ENCODE measurements at regions not wholly inside any gene's neighbourhood (a gene's known extent, or its start where the extent isn't known, plus 50 kb on each side); places are given as distances from the start of the nearest gene placed in this dataset.

GRCh38 chr2:144084114-144084661, 435.7 kb downstream of the ZEB2 start:
- peaks cover 3 to 9% of the 10 kb centered on the region in 2 donors for H3K9me3 Mint-ChIP-seq

GRCh38 chr2:144083211-144083610, 436.7 kb downstream of the ZEB2 start:
- Mint-ChIP-seq H3K4me3 (no peak overlapping the region), H3K36me3 (ENCODE audit: insufficient read depth in 2 of 2) (peaks cover 0 to 7% of the 10 kb centered on the region in 2 donors), H3K4me1 (ENCODE audit: low read depth) (peaks cover 14% of the 10 kb centered on the region), H3K27ac (no peak overlapping the region), H3K27me3 (ENCODE audit: low read depth) (no peaks in the 10 kb centered on the region), H3K9me3 (peaks cover 3 to 4% of the 10 kb centered on the region in 2 donors)
- DNase-seq (no peak), ATAC-seq (replicated peaks in 1 of 2) (no peak)

More at GRCh38 chr2:144084114-144084661, 435.7 kb downstream of the ZEB2 start:
- H3K4me1 Mint-ChIP-seq (ENCODE audit: low read depth), result peaks cover 14% of the 10 kb centered on the region
- no peak overlapping the region for H3K4me3 Mint-ChIP-seq
- DNase-seq (no peak), ATAC-seq (replicated peaks in 1 of 2) (no peak)
- no peaks in the 10 kb centered on the region for H3K27me3 Mint-ChIP-seq (ENCODE audit: low read depth)
- no peak overlapping the region for H3K27ac Mint-ChIP-seq
- peaks cover 0 to 7% of the 10 kb centered on the region in 2 donors for H3K36me3 Mint-ChIP-seq (ENCODE audit: insufficient read depth in 2 of 2)

GRCh38 chr2:144082777-144083176, 437.1 kb downstream of the ZEB2 start:
- Mint-ChIP-seq H3K4me1 (ENCODE audit: low read depth) (peaks cover 13% of the 10 kb centered on the region), H3K27ac (no peak overlapping the region), H3K27me3 (ENCODE audit: low read depth) (no peaks in the 10 kb centered on the region), H3K4me3 (no peak overlapping the region), H3K36me3 (ENCODE audit: insufficient read depth in 2 of 2) (peaks cover 0 to 7% of the 10 kb centered on the region in 2 donors), H3K9me3 (peaks cover 1 to 3% of the 10 kb centered on the region in 2 donors)
- DNase-seq (no peak), ATAC-seq (replicated peaks in 1 of 2) (no peak)

- H3K4me3 Mint-ChIP-seq, result no peak overlapping the region
- ATAC-seq (replicated peaks in 1 of 2) (no peak), DNase-seq (no peak)
- no peaks in the 10 kb centered on the region for H3K27me3 Mint-ChIP-seq (ENCODE audit: low read depth)
- peaks cover 0 to 5% of the 10 kb centered on the region in 2 donors for H3K36me3 Mint-ChIP-seq (ENCODE audit: insufficient read depth in 2 of 2)
- H3K27ac Mint-ChIP-seq, result no peak overlapping the region
- H3K9me3 Mint-ChIP-seq, result peaks cover 0 to 1% of the 10 kb centered on the region in 2 donors
- H3K4me1 Mint-ChIP-seq (ENCODE audit: low read depth), result peaks cover 8% of the 10 kb centered on the region
Measured at GRCh38 chr2:144082327-144082726, 437.6 kb downstream of the ZEB2 start.

GRCh38 chr2:144081272-144081671, 438.6 kb downstream of the ZEB2 start:
- DNase-seq (no peak), ATAC-seq (replicated peaks in 1 of 2) (no peak)
- H3K9me3 Mint-ChIP-seq, result no peaks in the 10 kb centered on the region
- H3K27me3 Mint-ChIP-seq (ENCODE audit: low read depth), result no peaks in the 10 kb centered on the region
- no peak overlapping the region for H3K4me3 Mint-ChIP-seq
- H3K36me3 Mint-ChIP-seq (ENCODE audit: insufficient read depth in 2 of 2), result peaks cover 0 to 2% of the 10 kb centered on the region in 2 donors
- H3K4me1 Mint-ChIP-seq (ENCODE audit: low read depth), result no peaks in the 10 kb centered on the region
- H3K27ac Mint-ChIP-seq, result no peak overlapping the region

- no peak overlapping the region for H3K4me3 Mint-ChIP-seq
- H3K9me3 Mint-ChIP-seq, result no peaks in the 10 kb centered on the region
- ATAC-seq (replicated peaks in 1 of 2), result no peak
- peaks cover 0 to 2% of the 10 kb centered on the region in 2 donors for H3K36me3 Mint-ChIP-seq (ENCODE audit: insufficient read depth in 2 of 2)
- H3K27me3 Mint-ChIP-seq (ENCODE audit: low read depth), result no peaks in the 10 kb centered on the region
- no peak for DNase-seq
- H3K27ac Mint-ChIP-seq, result no peak overlapping the region
- no peaks in the 10 kb centered on the region for H3K4me1 Mint-ChIP-seq (ENCODE audit: low read depth)
Measured at GRCh38 chr2:144079803-144080202, 440.1 kb downstream of the ZEB2 start.

GRCh38 chr2:144078802-144079724, 440.9 kb downstream of the ZEB2 start:
- ATAC-seq (replicated peaks in 1 of 2) (no peak), DNase-seq (no peak)
- Mint-ChIP-seq H3K4me1 (ENCODE audit: low read depth) (no peaks in the 10 kb centered on the region), H3K27me3 (ENCODE audit: low read depth) (no peaks in the 10 kb centered on the region), H3K9me3 (no peaks in the 10 kb centered on the region), H3K36me3 (ENCODE audit: insufficient read depth in 2 of 2) (no peaks in the 10 kb centered on the region), H3K4me3 (no peak overlapping the region), H3K27ac (no peak overlapping the region)

GRCh38 chr2:144078106-144078505, 441.8 kb downstream of the ZEB2 start:
- Mint-ChIP-seq H3K4me1 (ENCODE audit: low read depth) (no peaks in the 10 kb centered on the region), H3K36me3 (ENCODE audit: insufficient read depth in 2 of 2) (no peaks in the 10 kb centered on the region), H3K27ac (peak overlapping the region; percentile 15), H3K4me3 (no peak overlapping the region), H3K27me3 (ENCODE audit: low read depth) (no peaks in the 10 kb centered on the region), H3K9me3 (no peaks in the 10 kb centered on the region)
- no peak for DNase-seq
- no peak for ATAC-seq (replicated peaks in 1 of 2)

- no peaks in the 10 kb centered on the region for H3K27me3 Mint-ChIP-seq (ENCODE audit: low read depth)
- H3K27ac Mint-ChIP-seq, result no peak overlapping the region
- no peak overlapping the region for H3K4me3 Mint-ChIP-seq
- H3K4me1 Mint-ChIP-seq (ENCODE audit: low read depth), result no peaks in the 10 kb centered on the region
- H3K9me3 Mint-ChIP-seq, result no peaks in the 10 kb centered on the region
- DNase-seq (no peak), ATAC-seq (replicated peaks in 1 of 2) (no peak)
- no peaks in the 10 kb centered on the region for H3K36me3 Mint-ChIP-seq (ENCODE audit: insufficient read depth in 2 of 2)
Measured at GRCh38 chr2:144074450-144074849, 445.5 kb downstream of the ZEB2 start.

GRCh38 chr2:144071461-144071860, 448.5 kb downstream of the ZEB2 start:
- Mint-ChIP-seq H3K36me3 (ENCODE audit: insufficient read depth in 2 of 2) (peaks cover 0 to 3% of the 10 kb centered on the region in 2 donors), H3K4me1 (ENCODE audit: low read depth) (no peaks in the 10 kb centered on the region), H3K27ac (no peak overlapping the region), H3K27me3 (ENCODE audit: low read depth) (no peaks in the 10 kb centered on the region), H3K9me3 (no peaks in the 10 kb centered on the region), H3K4me3 (no peak overlapping the region)
- no peak for ATAC-seq (replicated peaks in 1 of 2)
- no peak for DNase-seq

- no peaks in the 10 kb centered on the region for H3K4me1 Mint-ChIP-seq (ENCODE audit: low read depth)
- H3K27ac Mint-ChIP-seq, result no peak overlapping the region
- H3K9me3 Mint-ChIP-seq, result no peaks in the 10 kb centered on the region
- no peak overlapping the region for H3K4me3 Mint-ChIP-seq
- DNase-seq (no peak), ATAC-seq (replicated peaks in 1 of 2) (no peak)
- no peaks in the 10 kb centered on the region for H3K27me3 Mint-ChIP-seq (ENCODE audit: low read depth)
- peaks cover 0 to 5% of the 10 kb centered on the region in 2 donors for H3K36me3 Mint-ChIP-seq (ENCODE audit: insufficient read depth in 2 of 2)
Measured at GRCh38 chr2:144067506-144067905, 452.4 kb downstream of the ZEB2 start.

GRCh38 chr2:144063602-144064001, 456.3 kb downstream of the ZEB2 start:
- H3K4me3 Mint-ChIP-seq, result no peak overlapping the region
- DNase-seq, result no peak
- no peak overlapping the region for H3K27ac Mint-ChIP-seq
- no peaks in the 10 kb centered on the region for H3K9me3 Mint-ChIP-seq
- H3K4me1 Mint-ChIP-seq (ENCODE audit: low read depth), result no peaks in the 10 kb centered on the region
- H3K27me3 Mint-ChIP-seq (ENCODE audit: low read depth), result no peaks in the 10 kb centered on the region
- ATAC-seq (replicated peaks in 1 of 2), result no peak
- H3K36me3 Mint-ChIP-seq (ENCODE audit: insufficient read depth in 2 of 2), result peaks cover 0 to 2% of the 10 kb centered on the region in 2 donors

- DNase-seq, result no peak
- Mint-ChIP-seq H3K27me3 (ENCODE audit: low read depth) (no peaks in the 10 kb centered on the region), H3K36me3 (ENCODE audit: insufficient read depth in 2 of 2) (no peaks in the 10 kb centered on the region), H3K9me3 (no peaks in the 10 kb centered on the region), H3K4me3 (no peak overlapping the region), H3K4me1 (ENCODE audit: low read depth) (no peaks in the 10 kb centered on the region), H3K27ac (no peak overlapping the region)
- ATAC-seq (replicated peaks in 1 of 2), result no peak
Measured at GRCh38 chr2:144054911-144055310, 465.0 kb downstream of the ZEB2 start.
